HG02571 (cell line): ENCODE measurements at regions not wholly inside any gene's neighbourhood (a gene's known extent, or its start where the extent isn't known, plus 50 kb on each side); places are given as distances from the start of the nearest gene placed in this dataset.
"Not testable (repeated sequence)": the region's sequence is repeated elsewhere in the genome, so short reads cannot be mapped to it uniquely, and the experiment has no call there.

Source experiments
- ATAC-seq: cut with Tn5 transposase; IDR thresholded peaks from one replicate; pipeline ENCODE4 v1.9.1; 2021; ENCODE audit warnings: mild to moderate bottlenecking, moderate library complexity; ENCODE audit not compliant: unreplicated experiment

- no peak for ATAC-seq
Observed at GRCh38 chr5:109989161-109989560, 299.4 kb downstream of the MAN2A1 start.

GRCh38 chr5:109989994-109990722 lies 300.4 kb downstream of the MAN2A1 start:
- no peak for ATAC-seq

- ATAC-seq, result no peak
Observed at GRCh38 chr5:109990723-109991359, 301.1 kb downstream of the MAN2A1 start.

- no peak for ATAC-seq
Observed at GRCh38 chr5:109992264-109992915, 302.7 kb downstream of the MAN2A1 start.

GRCh38 chr5:109994135-109994534 lies 304.4 kb downstream of the MAN2A1 start:
- no peak for ATAC-seq

- ATAC-seq, result no peak
Observed at GRCh38 chr5:109996246-109996645, 306.5 kb downstream of the MAN2A1 start.

- no peak for ATAC-seq
Observed at GRCh38 chr5:109997161-109997560, 307.4 kb downstream of the MAN2A1 start.

- ATAC-seq, result no peak
Observed at GRCh38 chr5:109998208-109998607, 308.5 kb downstream of the MAN2A1 start.

GRCh38 chr5:109998726-109999125 lies 309.0 kb downstream of the MAN2A1 start:
- no peak for ATAC-seq

- ATAC-seq, result no peak
Observed at GRCh38 chr5:110001648-110002047, 311.9 kb downstream of the MAN2A1 start.

- ATAC-seq, result no peak
Observed at GRCh38 chr5:110002652-110003051, 312.9 kb downstream of the MAN2A1 start.

GRCh38 chr5:110005907-110006562 lies 316.3 kb downstream of the MAN2A1 start:
- ATAC-seq, result not testable (repeated sequence)

- no peak for ATAC-seq
Observed at GRCh38 chr5:110007101-110007500, 317.4 kb downstream of the MAN2A1 start.

- ATAC-seq, result no peak
Observed at GRCh38 chr5:110008131-110008530, 318.4 kb downstream of the MAN2A1 start.

GRCh38 chr5:110012145-110012544 lies 322.4 kb downstream of the MAN2A1 start:
- no peak for ATAC-seq

GRCh38 chr5:110013017-110013416 lies 323.3 kb downstream of the MAN2A1 start:
- ATAC-seq, result no peak

GRCh38 chr5:110017854-110018253 lies 328.1 kb downstream of the MAN2A1 start:
- no peak for ATAC-seq

GRCh38 chr5:110018509-110018908 lies 328.8 kb downstream of the MAN2A1 start:
- ATAC-seq, result no peak

GRCh38 chr5:110019119-110019518 lies 329.4 kb downstream of the MAN2A1 start:
- ATAC-seq, result no peak

GRCh38 chr5:110019780-110020179 lies 330.1 kb downstream of the MAN2A1 start:
- no peak for ATAC-seq

- no peak for ATAC-seq
Observed at GRCh38 chr5:110021251-110021650, 331.5 kb downstream of the MAN2A1 start.

GRCh38 chr5:110025160-110025559 lies 335.4 kb downstream of the MAN2A1 start:
- ATAC-seq, result no peak
